ENCODE measurements at regions not wholly inside any gene's neighbourhood (a gene's known extent, or its start where the extent isn't known, plus 50 kb on each side); places are given as distances from the start of the nearest gene placed in this dataset.

- Histone ChIP-seq H4K5ac (ENCODE audit: insufficient read length, low read depth, low read length) (no peak overlapping the region), H2BK12ac (ENCODE audit: low read depth, low read length) (no peak overlapping the region), H3K9ac (replicated peaks in 1 of 4; ENCODE audit: extremely low read depth in 1 of 4, low read depth in 3 of 4, low read length in 3 of 4) (no peak overlapping the region), H3K9me3 (ENCODE audit: insufficient read depth in 2 of 2, low read depth in 1 of 2, low read length in 1 of 2) (no peaks in the 10 kb centered on the region), H2AK5ac (ENCODE audit: low read depth, low read length) (no peak overlapping the region), H3K14ac (ENCODE audit: insufficient read length) (no peak overlapping the region), H3K23ac (ENCODE audit: insufficient read length) (no peak overlapping the region), H3K18ac (ENCODE audit: extremely low read depth, low read length) (no peak overlapping the region), H3K4me1 (replicated peaks in 1 of 4; ENCODE audit: control insufficient read depth in 3 of 4, insufficient read depth in 4 of 4, low read length in 3 of 4) (peaks cover 0 to 5% (median 1%) of the 10 kb centered on the region in 4 experiments; a peak in 2 of 7 replicates), H3K4ac (replicated peaks; ENCODE audit: insufficient read length, low read depth, low read length) (no peak overlapping the region), H4K20me1 (replicated peaks in 1 of 2; ENCODE audit: control insufficient read depth in 1 of 2, insufficient read depth in 2 of 2, low read length in 2 of 2) (no peaks in the 10 kb centered on the region), H3K56ac (replicated peaks; ENCODE audit: insufficient read length, low read depth, low read length) (no peak overlapping the region), H2BK5ac (ENCODE audit: low read depth, low read length) (no peak overlapping the region), H2BK120ac (replicated peaks; ENCODE audit: low read depth, low read length) (no peak overlapping the region), H3K23me2 (ENCODE audit: low read depth, low read length) (peaks cover 3% of the 10 kb centered on the region; the same call in 1 of the 2 replicates), H3K36me3 (ENCODE audit: control insufficient read depth in 2 of 4, insufficient read depth in 4 of 4, low read length in 3 of 4) (no peaks in the 10 kb centered on the region), H3K79me1 (ENCODE audit: low read depth, low read length) (no peaks in the 10 kb centered on the region), H3K27me3 (replicated peaks in 1 of 4; ENCODE audit: control insufficient read depth in 3 of 4, extremely low read depth in 1 of 4, insufficient read depth in 3 of 4, low read length in 3 of 4) (no peaks in the 10 kb centered on the region), H2BK15ac (ENCODE audit: low read length) (no peak overlapping the region), H2BK20ac (ENCODE audit: low read length) (no peak overlapping the region), H3K79me2 (ENCODE audit: control insufficient read depth in 1 of 2, insufficient read depth in 2 of 2, low read length in 2 of 2) (no peaks in the 10 kb centered on the region), H4K8ac (ENCODE audit: extremely low read depth, insufficient read depth, low read length) (no peak overlapping the region), H3K27ac (ENCODE audit: low read depth, low read length) (no peak overlapping the region), H4K91ac (replicated peaks; ENCODE audit: insufficient read length, low read length) (no peak overlapping the region), H3K4me3 (ENCODE audit: extremely low read depth in 1 of 4, insufficient read depth in 2 of 4, low read depth in 3 of 4, low read length in 4 of 4) (no peak overlapping the region), H3K4me2 (ENCODE audit: insufficient read depth in 1 of 2, low read depth in 2 of 2, low read length in 2 of 2) (no peak overlapping the region), H2AFZ (ENCODE audit: low read length) (no peak overlapping the region)
- ChIA-PET POLR2A (ENCODE audit: partially characterized antibody) (no interaction called here), CTCF (ENCODE audit: partially characterized antibody) (interaction anchor here (1.0 to 1.2 kb wide), 2 partner anchors 31 to 552 kb away, joined by 3 read pairs; no protein-coding TSS in a partner anchor)
- DNase-seq (ENCODE audit: low read depth in 1 of 2, low spot score in 2 of 2), result no peak
- FAIRE-seq, result no peak
- TF ChIP-seq YY1 (IDR thresholded peaks at IDR 0.05; ENCODE audit: low read depth, low read length) (no peak), CHD1 (IDR thresholded peaks at IDR 0.05; ENCODE audit: low read depth, low read length) (no peak), BCL11A (IDR thresholded peaks at IDR 0.05; ENCODE audit: low read depth in 2 of 2, low read length in 2 of 2) (no peak), CBX5 (IDR thresholded peaks at IDR 0.05; ENCODE audit: low read depth, low read length) (no peak), RXRA (IDR thresholded peaks at IDR 0.05; ENCODE audit: insufficient read depth, low read depth, low read length) (no peak), POLR2AphosphoS5 (IDR thresholded peaks at IDR 0.05; ENCODE audit: low read depth, low read length) (no peak), E2F6 (IDR thresholded peaks at IDR 0.05) (no peak), HDAC2 (IDR thresholded peaks at IDR 0.05; ENCODE audit: borderline replicate concordance in 1 of 2, low read depth in 2 of 2, low read length in 2 of 2) (no peak), RBBP5 (IDR thresholded peaks at IDR 0.05; ENCODE audit: borderline replicate concordance, low read depth, low read length) (no peak), TAF7 (optimal IDR thresholded peaks at IDR 0.05; ENCODE audit: borderline replicate concordance, low read depth, low read length) (no peak), SIN3A (conservative IDR thresholded peaks at IDR 0.05 in 1 of 2, IDR thresholded peaks at IDR 0.05 in 1 of 2; ENCODE audit: low read depth in 1 of 2, low read length in 2 of 2) (no peak), CHD2 (IDR thresholded peaks at IDR 0.05; ENCODE audit: low read length) (no peak), EZH2 (IDR thresholded peaks at IDR 0.05; ENCODE audit: low read depth, low read length, severe bottlenecking) (no peak), SP2 (IDR thresholded peaks at IDR 0.05; ENCODE audit: low read length) (no peak)
Observed at GRCh38 chr9:71254592-71255277, 133.3 kb upstream of the TRPM3 start.
